Naive thymus-derived CD8-positive, alpha-beta T cell (primary cell): ENCODE measurements at regions not wholly inside any gene's neighbourhood (a gene's known extent, or its start where the extent isn't known, plus 50 kb on each side); places are given as distances from the start of the nearest gene placed in this dataset.

ENCODE experiments used
- ATAC-seq, 2 donors: fragments of 150-1000 bp; cut with Tn5 transposase in 1 of 2; sonication (Bioruptor Pico), chemical (Tn5 transposase) in 1 of 2; 1 replicate in 1 of 2; 2 replicates in 1 of 2; pipeline ENCODE4 v1.10.0; 2021; ENCODE audit warnings: mild to moderate bottlenecking in 2 of 2, moderate library complexity in 2 of 2
- POLR2A ChIA-PET: fragments of 350-600 bp; sonication (Branson Sonifier 250); formaldehyde crosslinking; loops from one replicate; lab custom pipeline; 2021; ENCODE audit warnings: antibody characterized with exemption; lab: Charles Lee
- DNase-seq, 10 donors: peaks; one replicate each; pipeline versions ENCODE4 v3.0.0 to v3.0.0-alpha.2; 2020 to 2022
- H3K27ac Mint-ChIP-seq, 10 donors: one replicate each; pipeline ENCODE4 v1.8.0; 2020 to 2022; ENCODE audit warnings: mild to moderate bottlenecking in 10 of 10, mixed read lengths in 10 of 10, moderate library complexity in 4 of 10, inconsistent platforms in 1 of 10
- H3K27me3 Mint-ChIP-seq, 5 donors: one replicate each; pipeline ENCODE4 v1.8.0; 2021 to 2022; ENCODE audit warnings: mixed read lengths in 5 of 5
- H3K36me3 Mint-ChIP-seq, 3 donors: one replicate each; pipeline ENCODE4 v1.8.0; 2020 to 2022; ENCODE audit warnings: mixed read lengths in 3 of 3, mild to moderate bottlenecking in 2 of 3, inconsistent platforms in 1 of 3
- H3K4me1 Mint-ChIP-seq, 4 donors: one replicate each; pipeline ENCODE4 v1.8.0; 2021 to 2022; ENCODE audit warnings: mixed read lengths in 4 of 4
- H3K4me3 Mint-ChIP-seq, 10 donors: one replicate each; pipeline ENCODE4 v1.8.0; 2020 to 2022; ENCODE audit warnings: mild to moderate bottlenecking in 10 of 10, mixed read lengths in 10 of 10, moderate library complexity in 6 of 10, inconsistent platforms in 1 of 10
- H3K9me3 Mint-ChIP-seq, 9 donors: one replicate each; pipeline ENCODE4 v1.8.0; 2020 to 2022; ENCODE audit warnings: mixed read lengths in 9 of 9, mild to moderate bottlenecking in 3 of 9, inconsistent platforms in 1 of 9, moderate library complexity in 1 of 9

GRCh38 chr2:236984046-236984445 lies 101.6 kb upstream of the COPS8 start:
- peaks cover 0 to 14% (median 7%) of the 10 kb centered on the region in 3 donors for H3K36me3 Mint-ChIP-seq
- ATAC-seq (no peak), DNase-seq (no peak)
- H3K4me1 Mint-ChIP-seq = no peaks in the 10 kb centered on the region
- POLR2A ChIA-PET = no interaction called here
- peaks cover 3 to 29% (median 11%) of the 10 kb centered on the region in 5 donors for H3K27me3 Mint-ChIP-seq
- no peak overlapping the region for H3K27ac Mint-ChIP-seq
- H3K9me3 Mint-ChIP-seq = peaks cover 0 to 31% (median 11%) of the 10 kb centered on the region in 9 donors
- no peak overlapping the region for H3K4me3 Mint-ChIP-seq

GRCh38 chr2:236985761-236986339 lies 99.8 kb upstream of the COPS8 start:
- Mint-ChIP-seq H3K4me3 (no peak overlapping the region), H3K9me3 (peaks cover 0 to 31% (median 11%) of the 10 kb centered on the region in 9 donors), H3K27ac (no peak overlapping the region), H3K36me3 (peaks cover 0 to 14% (median 7%) of the 10 kb centered on the region in 3 donors), H3K27me3 (peaks cover 3 to 34% (median 11%) of the 10 kb centered on the region in 5 donors), H3K4me1 (no peaks in the 10 kb centered on the region)
- DNase-seq = no peak
- no peak for ATAC-seq
- POLR2A ChIA-PET = no interaction called here

GRCh38 chr2:236986524-236987330 lies 99.0 kb upstream of the COPS8 start:
- peaks cover 0 to 31% (median 11%) of the 10 kb centered on the region in 9 donors for H3K9me3 Mint-ChIP-seq

GRCh38 chr2:236988216-236988615 lies 97.5 kb upstream of the COPS8 start:
- H3K4me3 Mint-ChIP-seq = no peak overlapping the region
- POLR2A ChIA-PET = interaction anchor here (0.6 kb wide), 1 partner anchor 12 kb away, joined by 5 read pairs; no protein-coding TSS in a partner anchor
- H3K27ac Mint-ChIP-seq = no peak overlapping the region
- peaks cover 0 to 7% (median 5%) of the 10 kb centered on the region in 3 donors for H3K36me3 Mint-ChIP-seq
- peaks cover 0 to 19% (median 5%) of the 10 kb centered on the region in 9 donors for H3K9me3 Mint-ChIP-seq
- no peaks in the 10 kb centered on the region for H3K4me1 Mint-ChIP-seq
- DNase-seq = no peak
- ATAC-seq = no peak
- peaks cover 11 to 44% (median 18%) of the 10 kb centered on the region in 5 donors for H3K27me3 Mint-ChIP-seq

More at GRCh38 chr2:236986524-236987330, 99.0 kb upstream of the COPS8 start:
- Mint-ChIP-seq H3K27ac (peak overlapping the region in 1 of 10 donors; percentile 16), H3K4me1 (no peaks in the 10 kb centered on the region), H3K4me3 (no peak overlapping the region), H3K27me3 (peaks cover 4 to 33% (median 11%) of the 10 kb centered on the region in 5 donors), H3K36me3 (peaks cover 0 to 14% (median 7%) of the 10 kb centered on the region in 3 donors)
- ATAC-seq (no peak), DNase-seq (no peak)
- POLR2A ChIA-PET = no interaction called here

- no peak for ATAC-seq
- Mint-ChIP-seq H3K4me1 (no peaks in the 10 kb centered on the region), H3K4me3 (no peak overlapping the region), H3K27ac (peak overlapping the region in 1 of 10 donors; percentile 14), H3K36me3 (peaks cover 0 to 7% (median 0%) of the 10 kb centered on the region in 3 donors), H3K9me3 (peaks cover 0 to 12% (median 3%) of the 10 kb centered on the region in 9 donors), H3K27me3 (peaks cover 11 to 47% (median 18%) of the 10 kb centered on the region in 5 donors)
- DNase-seq = no peak
- POLR2A ChIA-PET = interaction anchor here (0.6 kb wide), 1 partner anchor 12 kb away, joined by 5 read pairs; no protein-coding TSS in a partner anchor
Observed at GRCh38 chr2:236988690-236989624, 96.7 kb upstream of the COPS8 start.

- Mint-ChIP-seq H3K4me1 (peaks cover 0 to 2% (median 0%) of the 10 kb centered on the region in 4 donors), H3K4me3 (no peak overlapping the region), H3K36me3 (no peaks in the 10 kb centered on the region), H3K27ac (no peak overlapping the region), H3K27me3 (peaks cover 13 to 55% (median 21%) of the 10 kb centered on the region in 5 donors), H3K9me3 (peaks cover 0 to under 1% (median 0%) of the 10 kb centered on the region in 9 donors)
- POLR2A ChIA-PET = no interaction called here
- ATAC-seq = no peak
- DNase-seq = no peak
Observed at GRCh38 chr2:236990552-236990951, 95.1 kb upstream of the COPS8 start.

- Mint-ChIP-seq H3K4me1 (peaks cover 0 to 2% (median 0%) of the 10 kb centered on the region in 4 donors), H3K27me3 (peaks cover 10 to 54% (median 22%) of the 10 kb centered on the region in 5 donors), H3K9me3 (no peaks in the 10 kb centered on the region), H3K4me3 (no peak overlapping the region), H3K27ac (no peak overlapping the region), H3K36me3 (no peaks in the 10 kb centered on the region)
- POLR2A ChIA-PET = no interaction called here
- no peak for ATAC-seq
- DNase-seq = no peak
Observed at GRCh38 chr2:236991874-236992273, 93.8 kb upstream of the COPS8 start.

GRCh38 chr2:236993286-236993685 lies 92.4 kb upstream of the COPS8 start:
- POLR2A ChIA-PET = no interaction called here
- Mint-ChIP-seq H3K4me1 (peaks cover 0 to 2% (median 0%) of the 10 kb centered on the region in 4 donors), H3K9me3 (peaks cover 0 to 2% (median 0%) of the 10 kb centered on the region in 9 donors), H3K4me3 (no peak overlapping the region), H3K27ac (no peak overlapping the region), H3K27me3 (peaks cover 10 to 43% (median 23%) of the 10 kb centered on the region in 5 donors), H3K36me3 (no peaks in the 10 kb centered on the region)
- no peak for ATAC-seq
- DNase-seq = no peak

- ATAC-seq (no peak), DNase-seq (no peak)
- Mint-ChIP-seq H3K4me3 (no peak overlapping the region), H3K36me3 (no peaks in the 10 kb centered on the region), H3K27me3 (peaks cover 9 to 33% (median 17%) of the 10 kb centered on the region in 5 donors), H3K9me3 (peaks cover 0 to 2% (median 0%) of the 10 kb centered on the region in 9 donors), H3K27ac (no peak overlapping the region), H3K4me1 (peaks cover 0 to 2% (median 0%) of the 10 kb centered on the region in 4 donors)
- POLR2A ChIA-PET = no interaction called here
Observed at GRCh38 chr2:236994361-236994760, 91.3 kb upstream of the COPS8 start.

- Mint-ChIP-seq H3K4me3 (no peak overlapping the region), H3K9me3 (peaks cover 0 to 2% (median 0%) of the 10 kb centered on the region in 9 donors), H3K27me3 (peaks cover 9 to 26% (median 17%) of the 10 kb centered on the region in 5 donors), H3K27ac (peak overlapping the region in 1 of 10 donors; percentile 1), H3K4me1 (peaks cover 0 to 2% (median 0%) of the 10 kb centered on the region in 4 donors), H3K36me3 (no peaks in the 10 kb centered on the region)
- POLR2A ChIA-PET = no interaction called here
- no peak for DNase-seq
- no peak for ATAC-seq
Observed at GRCh38 chr2:236997069-236997715, 88.5 kb upstream of the COPS8 start.

GRCh38 chr2:236998236-236998635 lies 87.5 kb upstream of the COPS8 start:
- POLR2A ChIA-PET = no interaction called here
- ATAC-seq = no peak
- peaks cover 6 to 22% (median 11%) of the 10 kb centered on the region in 5 donors for H3K27me3 Mint-ChIP-seq
- H3K9me3 Mint-ChIP-seq = peaks cover 0 to 2% (median 0%) of the 10 kb centered on the region in 9 donors
- no peak overlapping the region for H3K4me3 Mint-ChIP-seq
- H3K27ac Mint-ChIP-seq = no peak overlapping the region
- DNase-seq = no peak
- peaks cover 0 to 2% (median 0%) of the 10 kb centered on the region in 4 donors for H3K4me1 Mint-ChIP-seq
- H3K36me3 Mint-ChIP-seq = no peaks in the 10 kb centered on the region
